Left renal cortex interstitium (tissue), 4 donors: ENCODE measurements at regions not wholly inside any gene's neighbourhood (a gene's known extent, or its start where the extent isn't known, plus 50 kb on each side); places are given as distances from the start of the nearest gene placed in this dataset.

Experiments used
- DNase-seq, 4 donors: peaks; one replicate each; pipeline ENCODE4 v3.0.0-alpha.2; 2013; ENCODE audit warnings: low read depth in 4 of 4, low spot score in 2 of 4, missing footprints in 1 of 4

DNA sequence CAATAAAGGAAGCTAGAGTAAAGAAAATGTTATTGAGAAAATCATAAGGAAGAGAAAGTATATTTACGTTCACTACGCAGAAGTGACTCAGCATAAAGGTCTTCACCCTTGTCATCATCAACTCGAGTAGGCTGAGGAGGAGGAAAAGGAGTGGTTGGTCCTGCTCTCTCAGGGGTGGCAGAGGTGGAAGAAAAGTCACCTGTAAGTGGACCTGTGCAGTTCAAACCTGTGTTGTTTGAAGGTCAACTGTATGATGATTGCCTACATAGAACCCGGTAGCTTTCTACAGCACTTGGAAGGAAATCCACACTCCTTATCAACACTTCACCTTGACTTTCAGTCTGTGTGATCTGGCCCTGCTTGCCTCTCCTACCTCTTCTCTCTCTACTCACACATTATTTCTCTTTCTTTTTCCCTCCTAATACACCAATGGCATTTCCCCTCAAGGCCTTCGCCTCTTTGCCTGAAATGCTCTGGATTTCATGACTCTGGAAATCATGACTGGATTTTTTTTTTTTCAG is 109.3 kb upstream of the CPEB4 start:
- no peak for DNase-seq

DNA sequence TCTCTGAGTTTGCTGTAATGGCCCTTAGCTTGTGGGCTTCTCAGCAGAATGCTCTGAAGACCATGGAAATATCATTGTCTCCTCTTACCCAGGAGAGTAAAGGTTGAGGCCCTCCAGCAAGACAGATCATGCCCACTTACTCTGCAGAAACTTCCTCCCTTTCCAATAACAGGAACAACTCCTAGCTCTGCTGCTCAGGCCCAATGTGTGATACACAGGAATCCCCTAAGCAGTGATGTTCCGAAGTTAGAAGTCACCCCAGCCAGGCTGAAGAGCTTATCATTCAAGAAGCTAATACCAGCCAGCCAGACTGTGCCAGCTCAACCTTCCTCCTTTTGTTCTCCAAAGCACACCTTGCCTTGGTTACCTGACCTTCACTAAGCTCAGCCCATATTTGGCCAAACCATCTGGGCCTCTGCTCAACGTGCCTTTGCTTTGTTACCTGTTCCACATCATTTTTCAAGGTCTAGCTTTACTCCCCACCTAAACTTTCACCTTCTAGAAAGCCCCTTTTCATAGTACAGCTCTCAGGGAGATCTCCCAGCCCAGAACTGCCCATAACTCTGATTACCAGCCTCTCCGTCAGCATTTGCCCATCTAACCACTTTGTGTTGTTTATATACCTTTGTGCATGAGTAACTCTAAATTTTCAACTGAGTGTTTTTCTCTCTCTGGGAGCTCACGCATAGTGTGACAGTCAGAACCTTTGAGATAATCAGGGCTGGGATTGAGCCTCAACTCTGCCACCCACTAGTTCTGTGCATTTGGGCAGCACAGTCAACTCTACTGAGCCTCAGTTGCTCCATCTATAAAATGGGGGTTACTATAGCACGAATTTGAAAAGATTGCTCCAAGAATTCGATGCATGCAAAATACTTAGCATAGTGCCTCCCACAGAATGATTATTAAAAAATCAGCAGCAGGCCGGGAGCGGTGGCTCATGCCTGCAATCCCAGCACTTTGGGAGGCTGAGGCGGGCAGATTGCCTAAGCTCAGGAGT is 107.6 kb upstream of the CPEB4 start:
- no peak for DNase-seq

DNA sequence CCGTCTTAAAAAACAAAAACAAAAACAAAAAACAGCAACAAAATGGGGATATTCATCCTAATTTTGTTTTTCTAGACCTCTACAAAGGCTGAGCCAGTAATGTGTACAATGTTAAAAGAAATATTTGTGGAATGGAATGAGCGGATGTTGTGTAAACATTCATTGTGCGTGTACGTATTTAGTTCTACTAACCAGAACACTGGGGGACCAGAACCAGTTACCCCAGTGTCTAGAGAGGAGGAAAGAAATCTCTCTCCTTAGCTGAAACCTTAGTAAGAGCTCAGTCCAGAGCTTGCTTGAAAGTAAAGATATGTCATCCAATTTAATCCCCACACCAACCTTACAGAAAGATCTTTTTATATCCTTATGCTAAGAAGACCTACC is 106.7 kb upstream of the CPEB4 start:
- no peak for DNase-seq

DNA sequence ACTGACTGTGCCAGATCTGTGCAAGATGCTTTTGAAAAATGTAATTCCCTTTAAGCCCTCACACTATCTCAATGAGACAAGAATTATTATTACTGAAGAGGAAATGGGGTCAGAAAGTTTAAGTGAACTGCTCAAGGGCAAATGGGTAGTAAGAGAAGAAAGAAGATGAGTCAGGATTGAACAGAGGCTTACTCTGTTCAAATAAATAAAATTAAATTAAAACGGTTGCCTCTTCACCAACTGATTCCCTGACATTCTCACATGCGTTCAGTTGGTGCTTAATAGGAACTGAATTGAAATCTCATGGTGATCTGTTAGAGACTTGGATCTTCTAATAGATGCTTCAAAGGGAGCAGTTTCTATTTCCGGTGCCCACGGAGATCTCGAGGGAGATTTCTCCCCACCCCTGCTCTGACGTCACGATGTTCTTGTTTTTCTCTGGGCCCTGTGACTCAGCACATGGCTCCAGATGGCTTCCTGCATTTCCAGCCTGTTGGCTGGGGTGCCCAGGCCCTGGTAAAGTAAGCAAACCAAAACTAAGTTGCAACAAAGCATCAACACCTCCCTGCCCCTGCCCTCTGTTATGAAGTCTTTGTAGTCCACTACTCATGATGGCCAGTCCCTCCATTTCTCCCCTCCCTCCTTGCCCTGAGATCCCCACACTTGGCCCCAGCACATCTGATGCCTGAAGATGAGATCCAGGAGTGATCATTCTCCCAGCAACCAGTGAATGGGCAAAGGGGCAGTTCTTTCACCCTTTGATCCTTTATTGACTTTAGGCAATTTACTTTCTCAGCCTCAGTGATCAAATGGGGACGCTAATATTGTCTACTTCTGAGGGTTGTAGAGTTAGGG is 106.1 kb upstream of the CPEB4 start:
- DNase-seq = no peak

DNA sequence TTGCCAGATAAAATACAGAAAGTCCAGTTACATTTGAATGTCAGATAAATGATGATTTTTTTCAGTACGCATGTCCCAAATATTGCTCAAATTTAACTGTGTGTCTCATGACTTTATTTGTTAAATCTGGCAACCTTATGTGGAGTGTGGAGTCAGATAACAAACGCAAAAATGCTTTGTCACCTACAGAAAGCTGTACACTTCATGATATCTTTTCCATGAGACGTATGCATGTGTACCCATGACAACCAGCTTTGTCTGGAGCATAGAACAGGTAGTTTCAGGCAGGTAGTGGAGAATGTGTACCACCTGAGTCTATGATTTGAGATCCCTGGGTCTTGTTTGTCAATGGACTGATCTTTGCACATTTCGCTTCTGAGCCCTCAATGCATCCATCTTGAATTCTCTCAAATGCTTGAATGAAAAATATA is 105.5 kb upstream of the CPEB4 start:
- DNase-seq = no peak

DNA sequence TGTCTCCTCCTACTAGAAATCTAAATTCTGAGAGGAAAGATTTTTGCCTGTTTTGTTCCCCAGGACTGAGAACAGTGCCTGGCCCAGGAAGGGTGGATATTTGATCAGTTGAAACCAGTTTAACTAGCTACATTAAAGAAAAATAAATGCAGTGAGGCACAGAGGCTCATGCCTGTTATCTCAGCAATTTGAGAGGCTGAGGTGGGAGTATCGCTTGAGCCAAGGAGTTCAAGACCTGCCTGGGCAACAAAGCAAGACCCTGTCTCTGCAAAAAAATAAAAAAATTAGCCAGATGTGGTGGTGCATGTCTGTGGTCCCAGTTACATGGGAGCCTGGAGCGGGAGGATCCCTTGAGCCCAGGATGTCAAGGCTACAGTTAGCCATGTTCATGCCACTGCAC is 104.8 kb upstream of the CPEB4 start:
- DNase-seq = no peak

DNA sequence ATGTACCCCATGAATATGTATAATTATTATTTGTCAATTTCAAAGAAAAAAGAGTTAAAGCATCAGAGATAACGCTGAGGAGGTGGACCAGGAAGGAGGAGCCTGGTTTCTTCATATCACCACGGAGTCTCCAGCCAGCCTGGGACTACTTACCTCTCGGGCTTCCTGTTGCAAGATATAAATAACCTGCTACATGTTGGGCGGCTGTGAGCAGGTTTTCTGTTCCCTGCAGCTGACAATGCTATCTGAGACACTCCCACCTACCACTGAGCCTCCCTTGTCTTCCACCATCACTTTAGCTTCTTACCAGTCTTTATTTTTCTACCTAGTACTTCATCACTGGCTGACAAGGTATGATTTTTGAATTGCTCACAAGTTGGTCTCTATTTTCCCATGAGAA is 102.7 kb upstream of the CPEB4 start:
- DNase-seq = no peak

DNA sequence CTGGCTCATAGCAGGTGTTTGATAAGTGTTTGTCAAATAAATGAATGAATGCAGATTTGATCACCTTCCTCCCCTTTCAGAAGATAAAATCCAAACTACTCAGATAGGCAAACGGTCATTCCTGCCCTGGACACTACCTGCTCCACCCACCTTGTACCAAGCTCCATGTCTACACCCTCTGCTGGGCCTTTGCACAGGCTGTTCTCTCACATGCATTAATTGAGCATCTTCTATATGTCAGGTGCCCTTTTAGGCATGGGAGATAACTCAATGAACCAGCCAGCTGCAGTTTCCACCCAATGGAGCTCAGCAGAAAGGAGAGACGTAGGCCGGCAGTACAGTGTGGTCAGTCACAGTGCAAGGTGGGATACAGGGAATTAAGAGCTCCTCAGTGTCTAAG is 102.3 kb upstream of the CPEB4 start:
- DNase-seq = no peak

DNA sequence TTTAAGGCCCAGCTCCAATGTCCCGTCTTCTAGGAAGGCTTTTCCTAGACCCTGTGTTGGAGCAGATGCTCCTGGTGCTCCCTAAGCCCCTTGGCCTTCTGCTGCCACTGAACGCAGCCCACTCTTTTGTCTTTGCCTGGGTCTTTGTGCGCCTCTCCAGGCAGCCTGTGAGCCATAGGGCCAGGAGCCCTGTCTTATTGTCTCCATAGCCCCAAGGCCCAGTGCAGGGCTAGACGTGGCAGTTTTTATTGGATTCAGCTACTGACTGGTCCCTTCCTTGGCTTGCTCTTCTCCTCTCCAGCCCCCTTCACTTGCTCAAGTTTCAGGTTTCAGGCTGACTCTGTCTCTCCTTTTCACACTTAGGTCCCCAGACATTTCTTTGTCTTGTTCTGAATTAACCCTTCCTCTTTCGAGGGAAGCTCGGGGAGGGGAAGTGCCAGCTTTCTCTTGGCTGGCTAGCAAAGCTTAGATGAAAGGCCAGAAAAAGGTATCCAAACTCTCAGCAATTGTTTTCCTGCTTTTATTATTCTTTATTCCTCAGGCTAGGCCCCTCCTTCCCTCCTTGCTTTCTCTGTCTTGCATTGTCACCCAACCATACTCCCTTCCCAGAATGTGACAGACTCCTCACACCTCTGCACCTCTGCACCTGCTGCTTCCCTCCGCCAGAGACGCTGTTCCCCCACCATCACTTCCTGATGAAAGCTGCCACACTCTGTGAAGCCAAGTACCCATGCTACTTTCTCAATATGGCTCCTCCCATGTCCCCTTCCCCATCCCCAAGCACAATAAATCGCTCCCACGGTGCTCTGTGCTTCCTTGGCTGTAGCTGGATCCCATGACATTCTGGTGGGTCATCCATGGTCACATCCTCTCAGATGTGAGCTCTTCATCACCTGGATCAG is 101.6 kb upstream of the CPEB4 start:
- no peak for DNase-seq

DNA sequence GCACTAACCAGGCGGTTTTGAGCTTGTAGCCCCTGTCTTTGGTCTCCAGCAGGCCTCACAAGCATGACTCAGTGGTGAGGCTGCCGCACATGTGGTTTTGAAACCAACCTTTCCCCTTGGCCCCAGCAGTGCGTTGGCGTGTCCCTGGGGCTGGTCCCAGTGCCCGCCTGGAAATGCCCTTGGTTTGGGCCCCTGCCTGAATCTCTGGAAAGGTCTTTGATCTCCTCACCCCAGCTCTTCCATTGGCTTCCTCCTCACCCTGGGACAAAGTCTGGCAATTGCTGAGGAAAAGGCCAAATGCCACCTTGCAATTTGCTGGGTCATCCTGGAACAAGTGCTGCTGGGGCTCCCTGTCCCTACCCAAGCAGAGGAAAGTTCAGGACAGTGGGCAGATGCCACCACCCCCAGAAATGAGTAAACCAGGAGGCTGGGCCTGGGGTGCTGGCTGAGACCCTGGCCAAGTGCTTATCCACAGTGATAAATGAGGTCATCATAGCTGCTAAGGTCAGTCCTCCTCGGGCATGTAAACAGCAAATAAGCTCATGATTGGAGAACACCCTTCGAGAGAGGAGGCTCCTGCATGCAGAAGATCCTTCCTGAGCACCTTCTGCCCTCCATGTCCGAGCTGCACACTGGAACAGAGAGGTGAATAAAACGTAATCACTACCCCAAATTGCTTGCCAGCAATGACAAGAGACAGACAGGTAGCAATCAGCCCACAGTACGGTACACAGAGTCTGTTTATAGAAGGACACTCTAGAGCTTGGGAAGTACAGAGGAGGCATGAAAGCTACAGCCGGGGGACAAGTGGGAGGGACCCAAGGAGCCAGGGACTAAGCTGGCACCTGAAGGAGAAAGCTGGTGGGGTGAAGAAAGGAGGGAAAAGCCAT is 98.9 kb upstream of the CPEB4 start:
- DNase-seq = no peak

DNA sequence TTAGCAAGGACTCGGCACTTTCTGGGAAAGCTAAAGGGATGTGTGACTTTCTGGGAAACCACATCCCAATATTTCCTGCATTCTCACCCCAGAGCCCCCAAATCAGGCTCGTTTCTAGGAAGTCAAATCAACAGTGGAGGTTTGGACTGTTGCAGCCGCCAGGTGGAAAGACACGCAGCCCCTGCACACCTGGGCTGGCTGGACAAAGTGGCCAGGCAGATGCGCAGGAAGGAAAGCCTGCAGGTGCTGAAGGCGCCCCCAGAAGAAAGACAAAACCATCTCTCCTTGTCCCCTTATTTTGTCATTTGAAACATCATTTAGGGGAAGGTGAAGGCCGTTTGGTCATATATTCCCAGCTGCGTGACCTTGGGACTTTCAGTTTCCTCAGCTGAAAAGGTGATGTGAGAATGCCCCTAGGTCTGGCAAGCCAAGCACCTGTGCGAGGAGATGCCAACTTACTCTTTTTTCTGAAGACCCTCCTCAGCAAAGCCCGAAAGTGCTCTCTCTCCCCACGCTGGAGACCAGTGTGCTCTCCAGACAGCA is 97.9 kb upstream of the CPEB4 start:
- DNase-seq = no peak

DNA sequence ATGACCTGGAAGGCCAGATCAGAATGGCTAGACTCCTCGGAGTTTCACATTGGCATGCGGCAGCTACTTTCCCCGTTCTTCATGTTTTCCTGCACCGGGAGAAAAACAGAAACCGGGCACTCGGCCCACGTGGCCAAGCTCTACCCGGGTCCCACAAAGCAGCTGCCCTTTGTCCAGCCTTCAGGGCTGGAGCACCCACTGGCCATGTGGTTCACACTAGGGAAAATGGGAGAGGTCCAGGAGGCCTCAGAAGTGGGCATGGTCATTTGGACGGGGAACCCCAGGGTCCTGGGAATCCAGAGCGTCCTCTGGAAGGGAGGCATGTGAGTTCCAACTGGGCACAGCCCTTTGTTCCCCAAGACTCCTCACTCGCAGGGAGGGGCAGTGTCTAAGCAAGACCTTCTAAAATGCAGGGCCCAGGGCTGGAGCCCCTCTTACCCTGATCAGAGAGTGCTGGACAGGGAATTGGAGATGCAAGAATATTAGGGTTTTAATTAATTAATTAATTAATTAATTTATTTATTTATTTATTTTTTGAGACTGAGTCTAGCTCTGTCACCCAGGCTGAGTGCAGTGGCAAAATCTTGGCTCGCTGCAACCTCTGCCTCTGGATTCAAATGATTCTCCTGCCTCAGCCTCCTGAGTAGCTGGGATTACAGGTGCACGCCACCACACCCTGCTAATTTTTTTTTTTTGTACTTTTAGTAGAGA is 97.2 kb upstream of the CPEB4 start:
- no peak for DNase-seq

DNA sequence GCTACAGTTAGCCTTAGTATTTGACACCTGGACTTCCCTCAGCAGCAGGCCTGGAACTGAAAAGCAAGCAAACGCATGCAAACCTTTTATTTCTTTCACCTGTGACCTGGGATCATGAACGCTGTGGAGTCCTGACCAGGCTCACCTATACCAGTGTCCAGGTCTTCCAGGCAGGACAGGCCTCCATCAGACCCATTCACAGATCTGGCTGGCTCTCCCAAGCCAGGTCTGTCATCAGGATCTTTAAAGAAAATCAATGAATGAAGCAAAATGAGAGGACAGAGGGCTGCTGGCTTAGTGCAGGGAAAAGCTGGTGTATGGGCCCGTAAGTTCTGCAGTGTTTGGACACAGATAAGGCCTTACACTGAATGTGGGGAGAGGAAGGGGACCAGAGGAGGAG is 96.3 kb upstream of the CPEB4 start:
- DNase-seq = no peak

DNA sequence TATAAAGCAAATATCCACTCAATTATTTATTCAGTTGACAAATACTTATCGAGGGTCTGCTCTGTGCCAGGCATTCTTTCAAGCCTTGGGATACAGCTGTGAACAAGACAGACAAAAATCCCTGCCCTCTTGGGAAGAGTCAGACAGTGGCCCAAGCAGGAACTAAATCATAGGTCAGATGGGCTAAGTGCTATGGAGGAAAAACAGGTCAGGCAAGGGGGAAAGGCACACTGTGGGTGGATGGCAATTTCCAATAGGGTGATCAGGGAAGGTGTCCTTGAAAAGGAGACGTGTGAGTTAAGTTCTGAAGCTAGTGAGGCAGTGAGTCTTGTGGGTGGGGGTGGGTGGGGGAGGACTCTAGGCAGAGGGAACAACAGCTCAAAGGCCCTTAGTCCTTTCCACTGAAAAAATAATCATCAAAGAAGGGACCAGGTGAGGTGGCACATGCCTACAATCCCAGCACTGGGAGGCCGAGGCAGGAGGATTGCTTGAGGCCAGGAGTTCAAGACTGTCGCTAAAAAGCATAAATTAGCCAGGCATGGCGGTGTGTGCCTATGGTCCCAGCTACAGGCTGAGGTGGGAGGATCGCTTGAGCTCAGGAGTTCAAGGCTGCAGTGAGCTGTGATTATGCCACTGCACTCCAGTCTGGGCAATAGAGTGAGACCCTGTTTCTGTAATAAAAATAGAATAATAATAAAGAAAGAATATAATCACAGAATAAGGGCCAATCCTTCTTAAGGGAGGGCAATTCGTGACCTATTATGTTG is 95.2 kb upstream of the CPEB4 start:
- no peak for DNase-seq

DNA sequence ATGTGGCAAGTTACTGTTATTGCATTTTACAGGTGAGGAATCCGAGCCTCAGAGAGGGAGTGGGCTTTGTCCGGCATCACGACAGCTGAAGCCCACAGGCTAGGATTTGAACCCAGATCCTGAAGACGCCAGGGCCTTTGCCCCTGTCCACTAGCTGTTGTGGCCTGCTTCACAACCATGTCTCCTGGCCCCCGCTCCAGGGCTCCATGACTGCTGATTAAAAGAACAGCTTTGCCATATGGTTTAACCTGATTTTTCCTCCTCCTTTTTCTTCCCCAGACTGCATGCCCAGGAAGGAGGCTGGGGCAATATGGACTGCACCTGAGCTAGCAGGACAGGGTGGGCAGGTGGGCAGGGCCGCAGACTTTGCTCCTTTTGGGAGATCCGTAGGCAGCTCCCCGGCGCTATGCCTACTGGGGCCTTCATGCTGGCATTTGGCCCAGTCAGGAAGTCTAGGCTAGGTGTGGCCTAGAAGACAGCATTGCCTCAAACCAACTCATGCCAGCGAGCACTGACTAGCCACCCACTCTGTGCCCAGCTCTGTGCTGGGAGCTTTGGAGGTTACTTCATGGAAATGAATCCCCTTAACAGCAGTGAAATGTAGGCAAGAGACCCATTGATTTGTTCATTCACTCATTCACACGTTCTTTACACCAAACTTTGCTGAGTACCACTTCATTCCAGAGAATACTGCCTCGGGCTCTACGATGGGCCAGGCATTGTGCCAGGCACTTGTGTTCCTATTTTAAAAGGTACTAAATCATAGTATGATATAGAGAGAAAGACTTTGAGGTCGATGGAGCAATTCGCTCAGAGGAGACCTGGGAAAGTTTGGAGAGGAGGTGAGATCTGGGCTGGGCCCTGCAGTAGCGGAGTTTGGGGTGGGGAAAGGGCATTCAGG is 94.3 kb upstream of the CPEB4 start:
- no peak for DNase-seq

DNA sequence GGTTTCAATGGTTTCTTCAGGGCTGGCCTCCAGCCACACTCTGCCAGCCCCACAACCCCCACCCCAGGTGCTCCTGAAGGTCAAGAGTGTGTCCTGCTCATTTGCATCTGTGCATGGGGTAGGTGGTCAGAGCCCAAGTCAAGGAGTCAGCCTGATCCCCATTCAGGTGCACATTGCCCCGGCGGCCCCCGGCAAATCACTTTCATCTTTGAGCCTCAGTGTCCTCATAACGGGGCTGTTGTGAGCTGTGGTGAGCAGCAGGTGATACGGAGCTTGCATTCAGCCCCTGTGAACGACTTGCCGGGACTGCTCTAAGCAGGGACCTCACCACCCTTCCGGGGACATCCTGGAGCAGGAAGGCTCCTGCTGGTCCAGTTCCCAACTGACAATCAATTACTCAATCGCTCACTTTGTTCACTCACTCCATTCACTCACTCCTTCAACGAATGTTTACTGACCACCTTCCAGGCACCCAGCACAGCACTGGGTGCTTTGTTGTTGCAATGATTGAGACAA is 93.2 kb upstream of the CPEB4 start:
- DNase-seq = no peak
